NCI-H2171 treated with DMSO at 0.1 percent for 48 hours (cell line): ENCODE measurements at regions not wholly inside any gene's neighbourhood (a gene's known extent, or its start where the extent isn't known, plus 50 kb on each side); places are given as distances from the start of the nearest gene placed in this dataset.
"Not testable (repeated sequence)": the region's sequence is repeated elsewhere in the genome, so short reads cannot be mapped to it uniquely, and the experiment has no call there.

Experiments
- DNase-seq: peaks from one replicate; lab custom pipeline; 2025; lab: John Stamatoyannopoulos, UW

GRCh38 chrX:131827935-131828334 is 195.2 kb upstream of the STK26 start:
- DNase-seq, result no peak

GRCh38 chrX:131828482-131828881 is 194.6 kb upstream of the STK26 start:
- DNase-seq, result peak; percentile 4

GRCh38 chrX:131830400-131831184 is 192.5 kb upstream of the STK26 start:
- peak; percentile 87 for DNase-seq

- no peak for DNase-seq
These were observed 191.9 kb upstream of the STK26 start for GRCh38 chrX:131831185-131831520.

- no peak for DNase-seq
These were observed 186.9 kb upstream of the STK26 start for GRCh38 chrX:131836161-131836560.

GRCh38 chrX:131837325-131837724 is 185.8 kb upstream of the STK26 start:
- DNase-seq, result no peak

GRCh38 chrX:131840799-131841495 is 182.2 kb upstream of the STK26 start:
- no peak for DNase-seq

- peak; percentile 38 for DNase-seq
These were observed 181.3 kb upstream of the STK26 start for GRCh38 chrX:131841496-131842437.

GRCh38 chrX:131843987-131844386 is 179.1 kb upstream of the STK26 start:
- DNase-seq, result no peak

GRCh38 chrX:131845201-131845600 is 177.9 kb upstream of the STK26 start:
- DNase-seq, result no peak

GRCh38 chrX:131845771-131846170 is 177.3 kb upstream of the STK26 start:
- DNase-seq, result no peak

- DNase-seq, result not testable (repeated sequence)
These were observed 172.1 kb upstream of the STK26 start for GRCh38 chrX:131850964-131851363.

GRCh38 chrX:131853440-131853839 is 169.7 kb upstream of the STK26 start:
- DNase-seq, result no peak

GRCh38 chrX:131854581-131854980 is 168.5 kb upstream of the STK26 start:
- peak; percentile 55 for DNase-seq

GRCh38 chrX:131861088-131861787 is 161.9 kb upstream of the STK26 start:
- DNase-seq, result no peak

GRCh38 chrX:131862321-131862720 is 160.8 kb upstream of the STK26 start:
- no peak for DNase-seq

GRCh38 chrX:131869182-131869581 is 153.9 kb upstream of the STK26 start:
- no peak for DNase-seq

- no peak for DNase-seq
These were observed 148.8 kb upstream of the STK26 start for GRCh38 chrX:131874300-131874699.

- DNase-seq, result not testable (repeated sequence)
These were observed 147.3 kb upstream of the STK26 start for GRCh38 chrX:131875827-131876226.

GRCh38 chrX:131881194-131881593 is 141.9 kb upstream of the STK26 start:
- DNase-seq, result peak; percentile 6

GRCh38 chrX:131885042-131885441 is 138.1 kb upstream of the STK26 start:
- not testable (repeated sequence) for DNase-seq

- DNase-seq, result not testable (repeated sequence)
These were observed 129.2 kb upstream of the STK26 start for GRCh38 chrX:131893857-131894256.
